DND-41 (cell line): ENCODE measurements at regions not wholly inside any gene's neighbourhood (a gene's known extent, or its start where the extent isn't known, plus 50 kb on each side); places are given as distances from the start of the nearest gene placed in this dataset.
"Not testable (repeated sequence)": the region's sequence is repeated elsewhere in the genome, so short reads cannot be mapped to it uniquely, and the experiment has no call there.

Source experiments
- ATAC-seq: fragments of 200-7000 bp; cut with Tn5 transposase; 3 replicates; pipeline ENCODE4 v1.9.1; 2021; ENCODE audit warnings: low read depth; ENCODE audit not compliant: insufficient read depth
- DNase-seq: peaks from one replicate; pipeline ENCODE4 v3.0.0-alpha.2; 2020
- H2AFZ ChIP-seq: 2 replicates; pipeline ENCODE4 v1.6.0; 2012; ENCODE audit warnings: low read depth, low read length
- H3K27ac ChIP-seq: 2 replicates; pipeline ENCODE4 v1.5.1; 2012; ENCODE audit warnings: low read length, inconsistent platforms
- H3K27me3 ChIP-seq: fragments of 200-600 bp; sonication (generic); 2 replicates; pipeline ENCODE4 v1.6.0; 2012; ENCODE audit warnings: low read length, mild to moderate bottlenecking, inconsistent platforms; ENCODE audit not compliant: insufficient read depth, poor library complexity
- H3K36me3 ChIP-seq: 2 replicates; pipeline ENCODE4 v1.5.1; 2012; ENCODE audit warnings: low read length, inconsistent platforms; ENCODE audit not compliant: insufficient read depth
- H3K4me1 ChIP-seq: 2 replicates; pipeline ENCODE4 v1.5.1; 2012; ENCODE audit warnings: mild to moderate bottlenecking, low read length; ENCODE audit not compliant: insufficient read depth
- H3K4me2 ChIP-seq: 2 replicates; pipeline ENCODE4 v1.6.0; 2012; ENCODE audit warnings: mild to moderate bottlenecking, moderate library complexity, low read length, inconsistent platforms; ENCODE audit not compliant: insufficient read depth
- H3K4me3 ChIP-seq, 2 experiments: fragments of 200-600 bp in 1 of 2; shearing (Covaris generic) in 1 of 2; 2 replicates each; pipeline ENCODE4 v1.5.1; 2012 to 2016; ENCODE audit warnings: inconsistent platforms in 2 of 2, low read length in 2 of 2, mild to moderate bottlenecking in 2 of 2, low read depth in 1 of 2, moderate library complexity in 1 of 2
- H3K79me2 ChIP-seq: 2 replicates; pipeline ENCODE4 v1.6.0; 2012; ENCODE audit warnings: low read length, inconsistent platforms; ENCODE audit not compliant: insufficient read depth
- H3K9ac ChIP-seq: 2 replicates; pipeline ENCODE4 v1.6.0; 2012; ENCODE audit warnings: low read depth, mild to moderate bottlenecking, inconsistent platforms, low read length, moderate library complexity
- H3K9me3 ChIP-seq: 2 replicates; pipeline ENCODE4 v1.5.1; 2012; ENCODE audit warnings: low read length, moderate library complexity, mild to moderate bottlenecking, inconsistent platforms; ENCODE audit not compliant: insufficient read depth, severe bottlenecking
- H4K20me1 ChIP-seq: 2 replicates; pipeline ENCODE4 v1.6.0; 2012; ENCODE audit warnings: low read length; ENCODE audit not compliant: insufficient read depth
- CTCF ChIP-seq: IDR thresholded peaks from 2 replicates; pipeline ENCODE4 v1.5.1; 2012; ENCODE audit warnings: borderline replicate concordance, low read length, moderate library complexity, mild to moderate bottlenecking; ENCODE audit not compliant: poor library complexity, severe bottlenecking; ENCODE audit errors: extremely low read depth
- EZH2 ChIP-seq: IDR thresholded peaks from 3 replicates; pipeline ENCODE4 v1.6.1; 2012; ENCODE audit warnings: borderline replicate concordance, low read depth, mild to moderate bottlenecking, moderate library complexity, low read length, inconsistent platforms; ENCODE audit not compliant: severe bottlenecking

- H3K4me3 ChIP-seq, result no peak overlapping the region
- no peaks in the 10 kb centered on the region for H3K4me1 ChIP-seq
- no peak overlapping the region for H3K9ac ChIP-seq
- no peak overlapping the region for H3K4me2 ChIP-seq
- peaks cover 3% of the 10 kb centered on the region for H3K27me3 ChIP-seq
- H4K20me1 ChIP-seq, result no peaks in the 10 kb centered on the region
- ATAC-seq, result no peak
- TF ChIP-seq EZH2 (no peak), CTCF (no peak)
- no peak overlapping the region for H2AFZ ChIP-seq
- H3K27ac ChIP-seq, result no peak overlapping the region
- H3K36me3 ChIP-seq, result no peaks in the 10 kb centered on the region
- no peak for DNase-seq
- H3K9me3 ChIP-seq, result no peaks in the 10 kb centered on the region
- H3K79me2 ChIP-seq, result no peaks in the 10 kb centered on the region
These were observed 397.7 kb downstream of the RPS6KC1 start for GRCh38 chr1:213448776-213449175.

DNA sequence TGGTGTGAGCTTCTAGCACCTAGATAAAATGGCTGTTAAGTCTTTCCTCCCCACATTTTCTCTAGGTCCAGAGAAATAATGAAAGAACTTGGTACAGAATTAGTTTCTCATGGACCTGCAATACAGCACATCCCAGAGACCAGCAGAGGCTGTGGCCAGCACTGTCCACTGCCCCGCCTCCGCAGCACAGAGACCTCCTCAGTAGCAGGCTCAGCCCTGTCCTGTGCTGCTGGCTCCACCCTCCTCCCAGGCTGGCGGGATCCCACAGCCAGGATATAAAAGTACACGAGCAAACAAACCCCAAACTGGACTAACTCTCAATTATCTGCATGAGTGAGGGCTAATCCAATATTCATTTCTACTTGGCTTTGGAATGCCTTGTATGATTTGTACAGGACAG is 401.5 kb downstream of the RPS6KC1 start:
- TF ChIP-seq CTCF, result no peak
- no peak for TF ChIP-seq EZH2
- H2AFZ ChIP-seq, result no peak overlapping the region
- H3K27ac ChIP-seq, result no peak overlapping the region
- no peaks in the 10 kb centered on the region for H3K36me3 ChIP-seq
- no peaks in the 10 kb centered on the region for H4K20me1 ChIP-seq
- no peak overlapping the region for H3K4me2 ChIP-seq
- no peak overlapping the region for H3K4me3 ChIP-seq
- H3K79me2 ChIP-seq, result no peaks in the 10 kb centered on the region
- H3K9me3 ChIP-seq, result no peaks in the 10 kb centered on the region
- peaks cover 3% of the 10 kb centered on the region for H3K27me3 ChIP-seq
- no peaks in the 10 kb centered on the region for H3K4me1 ChIP-seq
- ATAC-seq, result no peak
- DNase-seq, result no peak
- no peak overlapping the region for H3K9ac ChIP-seq

DNA sequence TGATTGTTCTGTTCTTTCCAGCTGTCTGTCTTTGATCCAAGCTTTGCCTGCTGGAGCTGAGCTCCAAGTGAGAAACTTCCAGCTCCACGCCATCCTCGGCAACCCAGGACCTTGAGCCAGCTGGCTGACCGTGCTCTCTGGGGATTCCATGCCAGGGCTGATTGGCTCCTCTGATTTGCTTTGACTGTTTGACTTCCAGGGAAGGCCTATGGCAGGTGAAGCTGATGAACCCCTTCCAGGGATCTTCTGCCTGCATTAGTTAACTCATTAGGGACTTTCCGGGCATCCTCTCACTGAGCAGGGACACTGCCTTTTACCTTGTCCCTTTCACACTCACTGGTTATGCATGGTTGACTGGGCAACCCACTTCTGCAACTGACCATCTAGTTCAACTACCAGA is 406.1 kb downstream of the RPS6KC1 start:
- Histone ChIP-seq H3K9ac (no peak overlapping the region), H3K4me1 (no peaks in the 10 kb centered on the region), H3K4me2 (no peak overlapping the region), H3K9me3 (no peaks in the 10 kb centered on the region), H3K79me2 (no peaks in the 10 kb centered on the region), H3K27me3 (no peaks in the 10 kb centered on the region), H3K27ac (no peak overlapping the region), H3K4me3 (no peak overlapping the region), H4K20me1 (no peaks in the 10 kb centered on the region), H2AFZ (no peak overlapping the region), H3K36me3 (no peaks in the 10 kb centered on the region)
- ATAC-seq (no peak), DNase-seq (no peak)
- TF ChIP-seq CTCF (no peak), EZH2 (no peak)

- Histone ChIP-seq H4K20me1 (no peaks in the 10 kb centered on the region), H3K27ac (no peak overlapping the region), H3K27me3 (no peaks in the 10 kb centered on the region), H3K79me2 (no peaks in the 10 kb centered on the region), H3K9ac (no peak overlapping the region), H3K4me1 (no peaks in the 10 kb centered on the region), H3K36me3 (no peaks in the 10 kb centered on the region), H3K9me3 (no peaks in the 10 kb centered on the region), H3K4me3 (no peak overlapping the region), H2AFZ (no peak overlapping the region), H3K4me2 (no peak overlapping the region)
- ATAC-seq (no peak), DNase-seq (no peak)
- TF ChIP-seq CTCF (no peak), EZH2 (no peak)
These were observed 406.7 kb downstream of the RPS6KC1 start for GRCh38 chr1:213457733-213458132.

GRCh38 chr1:213462374-213462773 is 411.3 kb downstream of the RPS6KC1 start:
- not testable (repeated sequence) for H4K20me1 ChIP-seq, ATAC-seq, H3K4me2 ChIP-seq, H3K36me3 ChIP-seq, H3K27ac ChIP-seq, H3K27me3 ChIP-seq, H3K79me2 ChIP-seq, H3K9ac ChIP-seq, H3K4me1 ChIP-seq, H2AFZ ChIP-seq, DNase-seq, H3K9me3 ChIP-seq, H3K4me3 ChIP-seq
